Fibroblast of pulmonary artery (primary cell): ENCODE measurements at regions not wholly inside any gene's neighbourhood (a gene's known extent, or its start where the extent isn't known, plus 50 kb on each side); places are given as distances from the start of the nearest gene placed in this dataset.

Source experiments
- DNase-seq: peaks from one replicate; pipeline ENCODE4 v3.0.0-alpha.2; 2010; ENCODE audit warnings: low read depth
- H3K4me3 ChIP-seq: replicated peaks from 2 replicates; pipeline ENCODE4 v1.5.1; 2011; ENCODE audit warnings: low read depth, mild to moderate bottlenecking, control low read depth, low read length, moderate library complexity
- CTCF ChIP-seq: IDR thresholded peaks from 2 replicates; pipeline ENCODE4 v1.5.1; 2011; ENCODE audit warnings: mild to moderate bottlenecking, control low read depth, low read length, inconsistent platforms; ENCODE audit errors: missing control alignments

- DNase-seq, result no peak
- TF ChIP-seq CTCF, result no peak
- H3K4me3 ChIP-seq, result no peak overlapping the region
These were observed 84.4 kb upstream of the DCN start for GRCh38 chr12:91267039-91267438.

- TF ChIP-seq CTCF, result no peak
- DNase-seq, result peak; percentile 26
- H3K4me3 ChIP-seq, result no peak overlapping the region
These were observed 81.6 kb upstream of the DCN start for GRCh38 chr12:91264178-91264577.

- no peak overlapping the region for H3K4me3 ChIP-seq
- TF ChIP-seq CTCF, result no peak
- DNase-seq, result no peak
These were observed 79.4 kb upstream of the DCN start for GRCh38 chr12:91261820-91262676.

- no peak for DNase-seq
- no peak overlapping the region for H3K4me3 ChIP-seq
- no peak for TF ChIP-seq CTCF
These were observed 73.8 kb upstream of the DCN start for GRCh38 chr12:91256411-91256810.

- no peak overlapping the region for H3K4me3 ChIP-seq
- no peak for TF ChIP-seq CTCF
- no peak for DNase-seq
These were observed 69.7 kb upstream of the DCN start for GRCh38 chr12:91252341-91252740.

- H3K4me3 ChIP-seq, result no peak overlapping the region
- peak; percentile 66 for DNase-seq
- TF ChIP-seq CTCF, result no peak
These were observed 67.7 kb upstream of the DCN start for GRCh38 chr12:91250273-91250665.

GRCh38 chr12:91249518-91250272 lies 67.1 kb upstream of the DCN start:
- no peak for TF ChIP-seq CTCF
- no peak for DNase-seq
- no peak overlapping the region for H3K4me3 ChIP-seq
